Fibroblast of peridontal ligament (primary cell): ENCODE measurements at regions not wholly inside any gene's neighbourhood (a gene's known extent, or its start where the extent isn't known, plus 50 kb on each side); places are given as distances from the start of the nearest gene placed in this dataset.

Experiments used
- DNase-seq: peaks from one replicate; pipeline ENCODE4 v3.0.0-alpha.2; 2010; ENCODE audit errors: extremely low read depth

GRCh38 chr15:95492388-95493070 is 838.0 kb upstream of the NR2F2 start:
- DNase-seq, result no peak

- peak; percentile 8 for DNase-seq
These were observed 835.4 kb upstream of the NR2F2 start for GRCh38 chr15:95494971-95495541.

GRCh38 chr15:95497634-95498033 is 832.9 kb upstream of the NR2F2 start:
- DNase-seq, result no peak

- no peak for DNase-seq
These were observed 831.5 kb upstream of the NR2F2 start for GRCh38 chr15:95498961-95499360.

- DNase-seq, result no peak
These were observed 831.1 kb upstream of the NR2F2 start for GRCh38 chr15:95499397-95499796.

- no peak for DNase-seq
These were observed 828.6 kb upstream of the NR2F2 start for GRCh38 chr15:95501865-95502264.

GRCh38 chr15:95503107-95503506 is 827.4 kb upstream of the NR2F2 start:
- DNase-seq, result no peak

- DNase-seq, result no peak
These were observed 826.8 kb upstream of the NR2F2 start for GRCh38 chr15:95503640-95504225.

GRCh38 chr15:95511671-95512070 is 818.8 kb upstream of the NR2F2 start:
- DNase-seq, result no peak

GRCh38 chr15:95512906-95513305 is 817.6 kb upstream of the NR2F2 start:
- DNase-seq, result no peak

- DNase-seq, result no peak
These were observed 810.6 kb upstream of the NR2F2 start for GRCh38 chr15:95519887-95520286.

- no peak for DNase-seq
These were observed 810.0 kb upstream of the NR2F2 start for GRCh38 chr15:95520511-95520910.

- no peak for DNase-seq
These were observed 809.6 kb upstream of the NR2F2 start for GRCh38 chr15:95520922-95521321.

- no peak for DNase-seq
These were observed 808.0 kb upstream of the NR2F2 start for GRCh38 chr15:95522533-95522932.

GRCh38 chr15:95528920-95529319 is 801.6 kb upstream of the NR2F2 start:
- no peak for DNase-seq

- no peak for DNase-seq
These were observed 793.9 kb upstream of the NR2F2 start for GRCh38 chr15:95536638-95537037.

- no peak for DNase-seq
These were observed 791.8 kb upstream of the NR2F2 start for GRCh38 chr15:95538693-95539092.

- DNase-seq, result no peak
These were observed 789.2 kb upstream of the NR2F2 start for GRCh38 chr15:95541301-95541700.

GRCh38 chr15:95549168-95549738 is 781.2 kb upstream of the NR2F2 start:
- DNase-seq, result no peak

- DNase-seq, result no peak
These were observed 779.8 kb upstream of the NR2F2 start for GRCh38 chr15:95550702-95551101.

GRCh38 chr15:95556225-95556624 is 774.3 kb upstream of the NR2F2 start:
- peak; percentile 34 for DNase-seq

- no peak for DNase-seq
These were observed 773.7 kb upstream of the NR2F2 start for GRCh38 chr15:95556866-95557225.
